ENCODE measurements at regions not wholly inside any gene's neighbourhood (a gene's known extent, or its start where the extent isn't known, plus 50 kb on each side); places are given as distances from the start of the nearest gene placed in this dataset.

DNA sequence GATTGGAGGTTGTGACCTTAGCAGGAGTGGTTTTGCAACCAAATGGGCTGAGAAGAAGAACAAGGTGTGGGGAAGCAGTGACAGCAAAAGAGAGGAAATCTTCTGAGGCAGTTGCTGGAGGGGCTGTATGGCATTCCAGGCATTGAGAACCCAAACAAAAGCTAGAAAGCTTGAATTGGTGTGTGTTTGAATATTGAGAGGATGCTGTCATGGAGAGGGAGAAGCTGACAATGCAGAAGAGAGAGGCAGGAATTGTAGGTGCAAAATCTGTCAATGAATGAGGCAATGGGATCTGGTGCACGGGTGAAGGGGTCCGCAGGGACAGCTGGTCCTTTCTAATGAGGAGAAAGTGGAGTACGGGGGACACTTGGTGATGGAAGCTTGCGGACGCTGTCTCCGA, 123.4 kb downstream of the C11orf91 start:
- TF ChIP-seq, protein P1, sequence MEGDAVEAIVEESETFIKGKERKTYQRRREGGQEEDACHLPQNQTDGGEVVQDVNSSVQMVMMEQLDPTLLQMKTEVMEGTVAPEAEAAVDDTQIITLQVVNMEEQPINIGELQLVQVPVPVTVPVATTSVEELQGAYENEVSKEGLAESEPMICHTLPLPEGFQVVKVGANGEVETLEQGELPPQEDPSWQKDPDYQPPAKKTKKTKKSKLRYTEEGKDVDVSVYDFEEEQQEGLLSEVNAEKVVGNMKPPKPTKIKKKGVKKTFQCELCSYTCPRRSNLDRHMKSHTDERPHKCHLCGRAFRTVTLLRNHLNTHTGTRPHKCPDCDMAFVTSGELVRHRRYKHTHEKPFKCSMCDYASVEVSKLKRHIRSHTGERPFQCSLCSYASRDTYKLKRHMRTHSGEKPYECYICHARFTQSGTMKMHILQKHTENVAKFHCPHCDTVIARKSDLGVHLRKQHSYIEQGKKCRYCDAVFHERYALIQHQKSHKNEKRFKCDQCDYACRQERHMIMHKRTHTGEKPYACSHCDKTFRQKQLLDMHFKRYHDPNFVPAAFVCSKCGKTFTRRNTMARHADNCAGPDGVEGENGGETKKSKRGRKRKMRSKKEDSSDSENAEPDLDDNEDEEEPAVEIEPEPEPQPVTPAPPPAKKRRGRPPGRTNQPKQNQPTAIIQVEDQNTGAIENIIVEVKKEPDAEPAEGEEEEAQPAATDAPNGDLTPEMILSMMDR (IDR thresholded peaks at IDR 0.05), result no peak
- no peak for TF ChIP-seq POLR2A (IDR thresholded peaks at IDR 0.05)
